ENCODE measurements at regions not wholly inside any gene's neighbourhood (a gene's known extent, or its start where the extent isn't known, plus 50 kb on each side); places are given as distances from the start of the nearest gene placed in this dataset.
"Not testable (repeated sequence)": the region's sequence is repeated elsewhere in the genome, so short reads cannot be mapped to it uniquely, and the experiment has no call there.

DNA sequence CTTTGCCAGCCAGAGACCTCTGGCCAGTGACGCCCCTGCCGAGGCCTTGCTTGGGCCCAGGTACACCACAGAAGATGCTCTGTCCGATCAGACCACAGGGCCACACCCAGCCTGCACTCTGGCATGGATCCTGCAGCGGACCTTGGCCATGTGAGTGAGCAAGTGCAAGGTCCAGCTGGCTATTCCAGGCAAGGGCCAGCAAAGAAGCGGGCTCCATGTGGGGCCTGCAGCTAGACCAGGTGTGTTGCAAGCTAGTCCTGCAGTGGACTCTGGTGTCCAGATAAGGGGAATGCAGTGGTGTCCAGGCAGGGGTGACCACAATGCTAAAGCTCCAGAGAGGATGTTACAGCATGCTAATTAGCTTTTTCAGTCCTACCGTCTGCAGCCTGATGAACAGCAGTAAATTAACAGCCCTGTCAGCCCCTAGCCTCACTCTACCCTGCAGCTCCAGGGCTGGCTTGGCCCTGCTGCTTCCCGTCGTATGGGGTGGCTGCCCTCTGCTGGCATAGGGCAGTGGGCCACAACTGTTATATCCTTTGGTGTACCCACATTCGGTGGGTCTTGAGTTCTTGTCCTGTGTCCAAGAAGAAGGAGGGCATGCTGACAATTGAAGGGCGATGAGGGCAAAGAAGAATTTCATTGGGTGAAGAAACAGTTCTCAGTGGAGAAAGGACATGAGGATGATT is 284.5 kb upstream of the POU5F2 start:
- no peak for DNase-seq (ENCODE audit: low spot score)

- DNase-seq (ENCODE audit: low spot score) = no peak
Observed at GRCh38 chr5:94024620-94025019, 283.2 kb upstream of the POU5F2 start.

DNA sequence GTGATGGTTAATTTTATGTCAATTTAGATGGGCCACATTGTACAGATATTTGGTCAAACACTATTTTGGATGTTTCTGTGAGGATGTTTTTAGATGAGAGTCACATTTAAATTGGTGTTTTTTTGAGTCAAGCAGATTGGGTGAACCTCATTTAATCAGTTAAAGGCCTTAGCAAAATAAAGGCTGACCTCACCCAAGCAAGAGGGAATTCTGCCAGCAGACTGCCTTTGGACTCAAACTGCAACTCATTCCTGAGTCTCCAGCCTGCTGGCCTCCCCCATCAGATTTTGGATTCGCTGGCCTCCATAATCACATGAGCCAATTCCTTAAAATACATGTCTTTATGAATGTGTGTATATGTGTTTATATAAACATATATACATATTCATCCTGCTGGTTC is 282.7 kb upstream of the POU5F2 start:
- no peak for DNase-seq (ENCODE audit: low spot score)

GRCh38 chr5:94021246-94021645 is 279.8 kb upstream of the POU5F2 start:
- peak; percentile 71 for DNase-seq (ENCODE audit: low spot score)

DNA sequence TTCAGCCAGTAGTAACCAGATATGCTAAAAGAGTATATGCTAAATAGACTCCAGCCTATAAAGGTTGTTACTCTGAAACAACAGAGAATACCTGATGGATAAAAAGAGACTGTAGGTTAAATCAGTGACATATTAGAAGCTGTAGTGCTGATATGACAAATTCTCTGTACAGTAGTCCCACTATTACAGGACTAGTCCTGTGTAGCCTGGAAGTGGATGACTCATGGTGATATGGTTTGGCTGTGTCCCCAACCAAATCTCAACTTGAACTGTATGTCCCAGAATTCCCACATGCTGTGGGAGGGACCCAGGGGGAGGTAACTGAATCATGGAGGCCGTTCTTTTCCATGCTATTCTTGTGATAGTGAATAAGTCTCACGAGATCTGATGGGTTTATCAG is 276.2 kb upstream of the POU5F2 start:
- no peak for DNase-seq (ENCODE audit: low spot score)

GRCh38 chr5:94010814-94011213 is 269.4 kb upstream of the POU5F2 start:
- DNase-seq (ENCODE audit: low spot score) = no peak

DNA sequence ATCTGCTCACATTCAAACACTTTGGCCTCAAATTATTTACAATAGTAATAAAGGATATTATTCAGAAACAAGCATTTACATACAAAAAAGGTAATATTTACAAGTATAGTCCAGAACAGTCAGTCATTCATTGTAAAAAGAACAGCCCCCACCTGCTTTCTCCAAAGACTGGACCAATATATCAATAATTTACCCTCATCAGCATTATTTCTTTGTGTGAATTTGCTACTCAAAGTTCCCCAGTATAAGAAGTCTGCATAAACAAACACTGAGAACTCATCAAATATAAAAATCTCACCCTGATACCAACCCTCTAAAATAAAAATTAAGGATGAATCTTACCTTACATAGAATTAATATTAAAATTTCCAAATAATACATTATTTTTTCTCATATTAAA is 267.8 kb upstream of the POU5F2 start:
- DNase-seq (ENCODE audit: low spot score) = no peak

DNA sequence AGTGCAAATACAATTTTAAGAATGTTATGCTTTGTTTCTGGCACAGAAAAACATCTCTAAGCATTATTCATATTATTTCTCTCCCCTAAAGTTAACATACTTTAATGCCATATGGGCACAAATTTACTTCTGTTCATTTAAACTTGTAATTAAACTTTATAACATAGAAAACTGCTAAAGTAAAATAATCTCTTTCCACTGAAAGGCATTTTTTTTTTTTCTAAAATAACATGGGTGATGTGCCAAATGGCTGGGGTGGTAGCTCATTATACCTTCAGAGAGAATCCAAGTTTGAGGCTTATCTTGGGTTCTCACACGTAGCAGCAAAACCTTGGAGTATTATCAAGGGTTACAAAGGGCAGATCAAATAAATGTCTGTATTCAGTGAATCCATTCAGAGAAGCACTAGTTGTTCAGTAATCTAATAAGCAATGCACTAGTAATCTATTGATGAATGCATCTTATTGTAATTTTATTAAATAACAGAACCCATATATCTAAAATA is 257.6 kb upstream of the POU5F2 start:
- no peak for DNase-seq (ENCODE audit: low spot score)

DNA sequence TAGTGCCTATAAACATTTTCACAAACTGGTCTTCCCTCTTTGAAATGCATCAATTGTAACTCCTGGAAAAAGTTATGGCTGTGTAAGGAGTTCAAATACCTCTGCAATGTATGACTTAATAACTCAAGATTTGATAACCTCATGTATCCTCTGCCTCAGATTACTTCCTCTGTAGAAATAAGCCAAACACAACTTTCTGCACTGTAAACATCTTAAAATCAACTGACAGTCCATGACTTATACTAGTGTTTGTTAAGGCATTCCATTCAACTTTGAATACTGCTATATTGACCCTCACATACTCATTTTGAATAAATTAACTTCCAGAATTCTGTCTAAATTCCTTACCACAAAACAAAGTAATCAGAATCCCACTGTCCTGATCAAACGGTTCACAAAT is 256.2 kb upstream of the POU5F2 start:
- no peak for DNase-seq (ENCODE audit: low spot score)

- DNase-seq (ENCODE audit: low spot score) = no peak
Observed at GRCh38 chr5:93995126-93995621, 253.8 kb upstream of the POU5F2 start.

DNA sequence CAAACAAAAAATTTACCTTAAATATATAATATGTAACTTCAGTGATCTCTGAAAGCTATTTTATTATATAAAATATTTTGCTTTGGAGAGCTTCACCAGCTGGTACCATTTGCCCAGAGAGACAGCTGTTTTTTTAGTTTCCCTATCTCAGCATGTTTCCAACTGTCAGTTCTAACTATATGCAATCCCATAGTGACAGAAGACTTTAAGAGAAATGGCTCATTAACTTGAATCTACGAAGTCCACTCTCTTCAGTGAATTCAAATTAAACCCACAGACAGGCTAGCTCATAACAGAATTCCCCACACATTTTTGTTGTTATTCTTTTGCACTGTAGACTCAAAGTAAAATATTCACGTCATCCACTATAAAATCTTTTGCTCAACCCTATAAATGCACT is 251.8 kb upstream of the POU5F2 start:
- no peak for DNase-seq (ENCODE audit: low spot score)

- DNase-seq (ENCODE audit: low spot score) = no peak
Observed at GRCh38 chr5:93990504-93991070, 249.2 kb upstream of the POU5F2 start.

DNA sequence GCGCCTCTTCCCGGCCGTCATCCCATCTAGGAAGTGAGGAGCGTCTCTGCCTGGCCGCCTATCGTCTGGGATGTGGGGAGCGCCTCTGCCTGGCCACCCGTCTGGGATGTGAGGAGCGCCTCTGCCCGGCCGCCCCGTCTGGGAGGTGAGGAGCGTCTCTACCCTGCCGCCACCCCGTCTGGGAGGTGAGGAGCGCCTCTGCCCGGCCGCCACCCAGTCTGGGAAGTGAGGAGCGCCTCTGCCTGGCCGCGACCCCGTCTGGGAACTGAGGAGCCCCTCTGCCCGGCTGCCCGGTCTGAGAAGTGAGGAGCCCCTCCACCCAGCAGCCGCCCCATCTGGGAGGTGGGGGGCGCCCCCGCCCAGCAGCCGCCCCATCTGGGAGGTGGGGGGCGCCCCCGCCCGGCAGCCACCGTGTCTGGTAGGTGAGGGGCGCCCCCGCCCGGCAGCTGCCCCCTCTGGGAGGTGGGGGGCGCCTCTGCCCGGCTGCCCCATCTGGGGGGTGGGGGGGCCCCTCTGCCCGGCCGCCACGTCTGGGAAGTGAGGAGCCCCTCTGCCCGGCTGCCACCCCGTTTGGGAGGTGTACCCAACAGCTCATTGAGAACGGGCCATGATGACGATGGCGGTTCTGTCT is 244.7 kb upstream of the POU5F2 start:
- not testable (repeated sequence) for DNase-seq (ENCODE audit: low spot score)

DNA sequence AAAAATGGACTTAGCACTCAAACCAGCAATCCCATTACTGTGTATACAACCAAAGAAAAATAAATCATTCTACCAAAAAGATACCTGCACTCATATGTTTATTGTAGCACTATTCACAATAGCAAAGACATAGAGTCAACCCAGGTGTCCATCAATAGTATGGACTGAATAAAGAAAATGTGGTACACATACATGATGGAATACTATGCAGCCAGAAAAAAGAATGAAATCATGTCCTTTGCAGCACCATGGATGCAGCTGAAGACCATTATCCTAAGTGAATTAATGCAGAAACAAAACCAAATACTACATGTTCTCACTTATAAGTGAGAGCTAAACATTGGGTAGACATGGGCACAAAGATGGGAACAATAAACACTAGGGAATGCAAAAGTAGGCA is 236.8 kb upstream of the POU5F2 start:
- no peak for DNase-seq (ENCODE audit: low spot score)

DNA sequence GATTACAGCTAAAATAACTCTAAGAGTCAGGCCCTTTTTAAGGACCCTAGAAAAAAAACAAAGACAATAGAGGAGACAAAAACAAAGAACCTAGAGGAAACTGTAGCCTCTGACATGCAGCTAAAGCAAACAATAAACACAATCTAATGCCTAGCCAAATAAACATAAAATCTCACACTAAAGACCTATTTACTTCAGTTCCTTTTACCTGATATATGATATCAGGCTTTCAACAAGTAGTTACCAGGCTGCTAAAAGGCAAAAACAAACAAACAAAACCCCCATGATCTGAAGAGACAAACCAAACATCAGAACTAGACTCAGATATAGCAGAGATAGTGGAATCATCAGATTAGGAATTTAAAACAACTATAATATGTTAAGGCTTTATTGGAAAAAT is 226.5 kb upstream of the POU5F2 start:
- DNase-seq (ENCODE audit: low spot score) = no peak

- DNase-seq (ENCODE audit: low spot score) = no peak
Observed at GRCh38 chr5:93964421-93964820, 223.0 kb upstream of the POU5F2 start.

- no peak for DNase-seq (ENCODE audit: low spot score)
Observed at GRCh38 chr5:93960042-93960441, 218.6 kb upstream of the POU5F2 start.

DNA sequence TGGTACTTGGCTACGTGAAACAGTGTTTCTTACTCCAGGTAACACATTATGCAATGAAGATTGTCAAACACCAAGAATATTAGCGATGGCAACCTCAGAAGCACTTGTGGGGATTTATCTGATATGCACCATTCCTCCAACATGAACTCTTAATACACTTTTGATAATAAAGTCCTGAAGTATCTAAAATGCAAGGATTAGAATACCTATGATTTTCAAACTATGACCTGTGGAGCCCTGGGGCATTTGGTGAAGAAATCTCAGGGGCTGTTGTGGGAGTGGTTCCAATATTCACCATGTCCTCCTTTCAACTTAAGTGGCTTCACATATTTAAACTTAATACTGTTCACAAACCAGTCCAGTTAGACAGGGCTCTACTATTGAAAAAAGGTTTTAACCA is 214.6 kb upstream of the POU5F2 start:
- DNase-seq (ENCODE audit: low spot score) = no peak

- DNase-seq (ENCODE audit: low spot score) = no peak
Observed at GRCh38 chr5:93954421-93955069, 213.1 kb upstream of the POU5F2 start.

DNA sequence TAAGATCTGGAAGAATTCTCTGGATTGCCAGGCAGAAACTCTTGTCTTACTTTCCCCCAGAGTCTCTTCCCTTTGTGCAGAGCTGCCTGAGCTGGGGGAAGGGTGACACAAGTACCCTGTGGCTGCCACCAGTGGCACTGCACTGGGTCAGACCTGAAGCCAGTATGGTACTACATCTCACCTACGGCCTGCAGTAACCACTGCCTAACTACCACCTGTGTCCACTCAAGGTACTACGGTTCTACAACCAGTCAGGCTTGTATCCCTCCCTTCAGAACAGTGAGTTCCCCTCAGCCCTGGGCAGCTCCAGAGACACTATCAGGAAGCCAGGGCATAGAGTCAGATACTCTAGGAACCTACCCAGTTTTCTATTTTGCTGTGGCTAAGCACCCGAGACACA is 212.0 kb upstream of the POU5F2 start:
- no peak for DNase-seq (ENCODE audit: low spot score)

DNA sequence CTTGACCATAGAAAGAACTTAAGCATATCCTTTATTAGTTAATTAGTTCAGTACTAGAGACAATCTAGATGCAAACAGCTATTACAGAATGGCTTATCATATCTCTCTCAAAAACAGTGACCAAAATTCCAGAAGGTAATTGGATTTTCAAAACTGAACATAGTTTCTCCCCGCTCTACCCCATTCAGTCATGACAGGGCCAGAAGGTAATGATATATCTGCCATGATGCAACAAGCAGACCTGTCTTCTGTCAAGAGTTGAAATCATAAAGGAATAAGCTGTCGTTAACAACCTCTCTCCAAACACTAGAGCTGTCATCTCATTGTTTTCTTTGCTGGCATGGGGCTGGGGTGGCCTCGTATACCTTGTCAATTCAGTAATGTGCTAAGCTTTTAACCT is 200.5 kb upstream of the POU5F2 start:
- DNase-seq (ENCODE audit: low spot score) = no peak

DNA sequence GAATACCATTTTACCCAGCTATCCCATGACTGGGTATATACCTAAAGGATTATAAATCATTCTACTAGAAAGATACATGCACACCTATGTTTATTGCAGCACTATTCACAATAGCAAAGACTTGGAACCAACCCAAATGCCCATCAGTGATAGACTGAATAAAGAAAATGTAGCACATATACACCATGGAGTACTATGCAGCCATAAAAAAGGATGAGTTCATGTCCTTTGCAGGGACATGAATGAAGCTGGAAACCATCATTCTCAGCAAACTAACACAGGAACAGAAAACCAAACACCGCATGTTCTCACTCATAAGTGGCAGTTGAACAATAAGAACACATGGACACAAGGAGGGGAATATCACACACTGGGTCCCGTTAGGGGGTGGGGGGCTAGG is 191.9 kb upstream of the POU5F2 start:
- not testable (repeated sequence) for DNase-seq (ENCODE audit: low spot score)

GRCh38 chr5:93930098-93930497 is 188.7 kb upstream of the POU5F2 start:
- DNase-seq (ENCODE audit: low spot score) = no peak

Data from kidney capillary endothelial cell (primary cell).